Activated naive CD4-positive, alpha-beta T cell treated with anti-CD3 and anti-CD28 coated beads, Interleukin-2, amount 50 U/mL, for 24 hours (primary cell): ENCODE measurements at regions not wholly inside any gene's neighbourhood (a gene's known extent, or its start where the extent isn't known, plus 50 kb on each side); places are given as distances from the start of the nearest gene placed in this dataset.
"Not testable (repeated sequence)": the region's sequence is repeated elsewhere in the genome, so short reads cannot be mapped to it uniquely, and the experiment has no call there.

Source experiments
- H3K27ac Mint-ChIP-seq: one replicate; pipeline ENCODE4 v1.8.0; 2021; ENCODE audit warnings: mild to moderate bottlenecking, mixed read lengths
- H3K27me3 Mint-ChIP-seq: one replicate; pipeline ENCODE4 v1.8.0; 2021; ENCODE audit warnings: mixed read lengths
- H3K36me3 Mint-ChIP-seq: one replicate; pipeline ENCODE4 v1.8.0; 2021; ENCODE audit warnings: mixed read lengths
- H3K4me1 Mint-ChIP-seq: one replicate; pipeline ENCODE4 v1.8.0; 2021; ENCODE audit warnings: mixed read lengths
- H3K4me3 Mint-ChIP-seq: one replicate; pipeline ENCODE4 v1.8.0; 2021; ENCODE audit warnings: mild to moderate bottlenecking, mixed read lengths
- H3K9me3 Mint-ChIP-seq: one replicate; pipeline ENCODE4 v1.8.0; 2021; ENCODE audit warnings: mixed read lengths

DNA sequence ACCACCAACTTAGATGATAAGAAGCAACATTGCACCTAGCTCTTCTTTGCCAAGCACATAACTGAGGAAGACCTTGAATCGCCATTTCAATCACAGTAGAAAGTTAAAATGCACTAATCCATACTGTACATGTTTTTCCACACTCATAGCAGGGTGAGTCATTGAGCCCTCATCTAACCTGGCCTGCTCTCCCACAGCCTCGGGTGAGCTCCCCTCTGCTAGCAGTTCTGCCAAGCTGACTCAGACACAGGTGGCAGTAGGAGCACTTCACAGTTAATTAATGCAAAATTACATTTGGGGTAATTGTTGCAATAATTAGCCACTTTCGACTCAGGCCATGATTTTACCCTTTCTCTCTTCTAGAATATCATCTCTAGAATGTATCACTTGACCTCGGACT lies 1632.8 kb upstream of the CELF4 start:
- no peaks in the 10 kb centered on the region for H3K27me3 Mint-ChIP-seq
- H3K27ac Mint-ChIP-seq: no peak overlapping the region
- H3K4me1 Mint-ChIP-seq: no peaks in the 10 kb centered on the region
- H3K9me3 Mint-ChIP-seq: no peaks in the 10 kb centered on the region
- H3K36me3 Mint-ChIP-seq: no peaks in the 10 kb centered on the region
- no peak overlapping the region for H3K4me3 Mint-ChIP-seq

DNA sequence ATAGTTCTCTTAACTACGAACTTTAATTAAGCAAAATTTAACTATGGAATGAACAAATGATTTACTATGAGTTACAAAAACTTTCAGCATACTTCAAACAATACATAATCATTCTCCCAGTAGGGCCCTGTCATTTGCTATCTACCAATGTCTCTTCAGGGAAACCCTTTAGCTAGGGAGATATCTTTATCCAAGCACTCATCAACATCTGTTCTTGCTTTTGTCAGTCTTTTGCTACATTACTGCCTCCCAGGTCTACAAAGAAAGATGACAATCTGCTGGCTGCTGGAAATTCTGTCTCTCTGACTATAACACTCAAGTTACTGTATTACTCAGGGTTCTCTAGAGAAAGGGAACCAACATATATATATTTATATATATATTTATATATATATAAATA lies 1626.3 kb upstream of the CELF4 start:
- Mint-ChIP-seq H3K27me3 (no peaks in the 10 kb centered on the region), H3K27ac (no peak overlapping the region), H3K4me1 (no peaks in the 10 kb centered on the region), H3K4me3 (no peak overlapping the region), H3K9me3 (no peaks in the 10 kb centered on the region), H3K36me3 (no peaks in the 10 kb centered on the region)

DNA sequence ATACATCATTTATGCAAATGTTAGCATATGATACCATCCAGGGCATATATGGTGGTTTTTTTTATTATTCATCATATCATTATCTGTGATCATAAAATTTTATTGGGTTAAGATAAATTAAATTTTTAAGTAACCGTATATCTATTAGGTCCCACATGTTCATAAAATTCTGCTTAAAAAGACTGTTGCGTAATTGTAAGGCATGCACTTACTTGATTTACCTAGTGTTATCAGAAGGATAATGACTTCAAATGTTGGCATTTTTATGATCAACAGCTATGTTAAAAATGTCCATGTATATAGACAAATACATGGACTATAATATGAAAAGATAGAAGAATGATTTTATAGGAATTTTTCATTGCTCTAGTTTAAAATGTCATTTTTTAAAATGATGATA lies 1625.5 kb upstream of the CELF4 start:
- no peaks in the 10 kb centered on the region for H3K27me3 Mint-ChIP-seq
- no peak overlapping the region for H3K27ac Mint-ChIP-seq
- no peaks in the 10 kb centered on the region for H3K4me1 Mint-ChIP-seq
- no peaks in the 10 kb centered on the region for H3K9me3 Mint-ChIP-seq
- H3K36me3 Mint-ChIP-seq: no peaks in the 10 kb centered on the region
- no peak overlapping the region for H3K4me3 Mint-ChIP-seq

DNA sequence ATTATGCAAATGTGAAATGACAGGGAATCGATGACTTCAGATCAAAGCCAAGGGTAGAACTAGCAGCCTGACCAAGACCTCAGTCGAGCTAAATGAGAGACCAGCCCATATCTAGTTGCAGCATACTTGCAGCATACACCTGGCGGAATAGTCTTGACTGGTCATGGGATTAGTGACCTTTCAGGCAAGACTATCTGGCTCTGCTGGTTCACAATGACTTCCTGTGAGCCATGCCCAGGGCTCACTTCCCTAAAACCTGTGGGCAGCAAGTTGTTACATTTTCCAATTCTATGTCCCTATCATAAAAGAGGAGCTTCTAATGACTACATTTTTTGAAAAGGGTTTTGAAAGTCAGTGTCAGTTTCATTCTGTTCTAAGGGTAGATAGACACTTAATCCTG lies 1624.9 kb upstream of the CELF4 start:
- H3K27me3 Mint-ChIP-seq: no peaks in the 10 kb centered on the region
- no peaks in the 10 kb centered on the region for H3K36me3 Mint-ChIP-seq
- H3K4me3 Mint-ChIP-seq: no peak overlapping the region
- H3K4me1 Mint-ChIP-seq: no peaks in the 10 kb centered on the region
- H3K27ac Mint-ChIP-seq: no peak overlapping the region
- no peaks in the 10 kb centered on the region for H3K9me3 Mint-ChIP-seq

DNA sequence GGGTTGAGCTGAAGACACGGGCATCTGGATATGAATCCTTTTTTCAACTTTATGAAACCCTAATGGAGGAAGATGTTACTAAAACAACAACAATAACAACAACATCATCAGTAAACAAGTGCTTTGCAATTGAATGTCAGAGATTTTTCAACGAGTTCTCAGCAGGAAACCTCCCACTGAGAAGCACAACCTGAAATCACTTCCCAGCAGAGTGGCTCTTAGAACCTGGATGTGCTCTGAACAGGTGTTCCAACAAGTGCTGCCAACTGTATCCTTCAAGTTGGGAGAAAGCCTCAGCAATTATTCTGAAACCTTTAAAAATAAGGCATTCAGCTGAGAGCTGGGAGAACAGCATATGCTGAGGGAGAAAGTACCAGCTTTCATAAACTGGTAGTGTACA lies 1622.7 kb upstream of the CELF4 start:
- H3K4me1 Mint-ChIP-seq: no peaks in the 10 kb centered on the region
- H3K4me3 Mint-ChIP-seq: no peak overlapping the region
- no peak overlapping the region for H3K27ac Mint-ChIP-seq
- H3K27me3 Mint-ChIP-seq: no peaks in the 10 kb centered on the region
- H3K9me3 Mint-ChIP-seq: peaks cover 5% of the 10 kb centered on the region
- no peaks in the 10 kb centered on the region for H3K36me3 Mint-ChIP-seq

DNA sequence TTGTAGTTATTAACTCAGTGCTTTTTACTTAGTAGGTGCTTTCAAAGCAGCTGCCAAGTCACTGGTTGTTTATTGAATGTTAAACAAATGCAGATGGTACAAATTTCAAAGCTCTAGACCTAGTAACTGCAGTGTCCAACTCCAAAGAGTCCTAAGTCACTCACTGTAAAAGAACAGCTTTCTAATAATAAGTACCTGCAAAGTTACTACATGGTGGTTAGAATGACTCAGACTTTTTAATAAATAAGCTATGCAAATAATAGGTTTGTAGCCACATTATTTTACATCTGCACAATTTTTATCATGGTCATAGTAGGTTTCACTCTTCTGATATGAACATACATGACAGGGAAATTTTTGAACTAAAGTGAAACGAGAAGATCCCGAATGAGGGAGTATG lies 1620.4 kb upstream of the CELF4 start:
- Mint-ChIP-seq H3K4me3 (no peak overlapping the region), H3K9me3 (peaks cover 6% of the 10 kb centered on the region)

DNA sequence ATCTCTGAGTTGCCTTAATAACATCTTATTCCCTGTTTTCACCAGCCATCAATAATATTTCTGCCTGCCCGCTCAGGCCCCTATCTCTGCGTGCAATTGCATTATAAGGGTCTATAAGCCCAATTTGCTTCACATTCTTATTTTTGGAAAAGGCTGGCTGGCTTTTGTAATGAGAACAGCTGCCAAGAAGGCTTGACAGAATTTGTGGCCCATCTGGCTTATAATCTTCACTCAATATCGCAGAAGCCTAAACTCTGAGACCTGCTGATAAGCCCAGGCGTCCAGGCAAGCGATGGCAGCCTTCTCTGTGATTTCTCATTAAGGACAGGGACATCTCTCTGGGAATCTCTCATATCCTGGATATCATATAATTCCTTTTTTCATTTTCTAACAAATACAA lies 1618.6 kb upstream of the CELF4 start:
- Mint-ChIP-seq H3K27me3 (no peaks in the 10 kb centered on the region), H3K4me1 (no peaks in the 10 kb centered on the region), H3K9me3 (peaks cover 6% of the 10 kb centered on the region), H3K27ac (no peak overlapping the region), H3K36me3 (no peaks in the 10 kb centered on the region), H3K4me3 (no peak overlapping the region)

More for the DNA sequence above, 1620.4 kb upstream of the CELF4 start:
- Mint-ChIP-seq H3K4me1 (no peaks in the 10 kb centered on the region), H3K27ac (no peak overlapping the region), H3K27me3 (no peaks in the 10 kb centered on the region), H3K36me3 (no peaks in the 10 kb centered on the region)

DNA sequence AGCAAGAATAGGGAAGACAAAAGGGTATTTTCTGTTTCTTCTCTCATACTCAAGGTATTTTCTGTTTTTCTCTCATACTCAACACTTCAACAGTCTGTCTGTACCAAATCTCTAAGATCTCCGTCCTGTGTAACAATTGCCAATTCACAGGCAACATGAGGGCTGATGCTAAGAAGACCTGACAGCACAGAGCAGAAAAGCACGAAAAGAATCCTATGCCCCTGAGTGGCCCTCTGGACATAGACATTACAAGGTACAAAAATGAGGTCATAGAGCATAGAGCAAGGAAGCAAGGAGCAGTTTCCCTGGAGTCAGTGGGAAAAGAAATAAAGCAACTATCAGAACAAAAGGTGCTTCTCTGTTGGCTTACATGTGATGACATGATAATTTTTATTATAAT lies 1612.6 kb upstream of the CELF4 start:
- no peaks in the 10 kb centered on the region for H3K27me3 Mint-ChIP-seq
- H3K4me3 Mint-ChIP-seq: no peak overlapping the region
- peaks cover 10% of the 10 kb centered on the region for H3K9me3 Mint-ChIP-seq
- no peak overlapping the region for H3K27ac Mint-ChIP-seq
- no peaks in the 10 kb centered on the region for H3K36me3 Mint-ChIP-seq
- no peaks in the 10 kb centered on the region for H3K4me1 Mint-ChIP-seq

DNA sequence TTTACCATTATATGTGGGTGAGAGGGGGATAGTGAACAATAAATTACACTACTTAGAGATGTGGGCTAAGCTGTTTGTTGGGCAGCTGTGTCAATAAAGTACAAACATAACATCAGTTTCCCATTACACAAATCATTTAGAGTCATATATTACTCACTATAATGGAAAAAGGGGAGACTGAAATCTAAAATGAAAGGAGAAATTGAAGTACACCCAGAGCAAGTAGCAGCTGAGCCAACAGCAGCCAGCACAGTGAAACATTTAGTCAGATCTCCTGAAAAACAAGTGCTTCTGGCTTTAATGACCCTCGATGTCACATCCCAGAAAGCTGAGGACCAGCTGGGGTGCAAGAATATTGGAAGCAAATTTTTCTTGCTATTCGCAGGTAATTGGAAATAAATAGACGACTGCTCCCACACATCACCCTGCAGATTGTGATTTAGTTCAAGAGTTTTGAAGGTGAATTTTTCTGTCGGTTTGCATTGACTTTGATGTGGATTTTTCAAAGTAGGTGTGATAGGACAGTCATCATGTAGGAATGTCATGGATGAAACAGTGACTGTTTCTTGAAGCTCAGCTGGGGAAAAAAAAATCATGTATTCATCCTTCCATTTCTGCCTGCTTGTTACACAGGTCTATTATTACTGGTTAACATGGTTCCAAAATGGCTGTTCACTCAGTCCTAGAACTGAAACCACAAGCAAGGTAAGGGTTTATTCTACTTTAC lies 1607.3 kb upstream of the CELF4 start:
- peaks cover 23% of the 10 kb centered on the region for H3K9me3 Mint-ChIP-seq
- no peak overlapping the region for H3K4me3 Mint-ChIP-seq
- no peaks in the 10 kb centered on the region for H3K36me3 Mint-ChIP-seq
- no peaks in the 10 kb centered on the region for H3K27me3 Mint-ChIP-seq
- no peaks in the 10 kb centered on the region for H3K4me1 Mint-ChIP-seq
- no peak overlapping the region for H3K27ac Mint-ChIP-seq

DNA sequence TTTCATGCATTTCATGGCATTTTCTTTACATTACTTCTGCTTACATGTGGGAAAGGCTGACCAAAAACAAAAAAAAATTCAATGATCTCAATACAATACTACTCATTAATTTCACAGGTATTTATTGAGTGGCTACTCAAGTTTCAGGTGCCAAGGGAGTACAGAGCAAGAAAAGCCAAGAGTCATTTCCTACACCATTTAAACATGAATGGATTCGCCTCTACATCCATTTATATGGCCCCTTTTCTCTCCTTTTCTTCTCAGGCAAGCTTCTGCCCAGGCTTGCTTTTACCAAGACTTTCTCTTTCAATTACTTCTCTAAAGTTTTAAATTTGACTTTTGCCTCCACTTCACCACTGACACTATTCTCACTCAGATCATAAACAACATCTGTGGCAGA lies 1603.1 kb upstream of the CELF4 start:
- Mint-ChIP-seq H3K4me3 (no peak overlapping the region), H3K27ac (no peak overlapping the region), H3K4me1 (no peaks in the 10 kb centered on the region), H3K9me3 (peaks cover 13% of the 10 kb centered on the region), H3K36me3 (no peaks in the 10 kb centered on the region), H3K27me3 (no peaks in the 10 kb centered on the region)

DNA sequence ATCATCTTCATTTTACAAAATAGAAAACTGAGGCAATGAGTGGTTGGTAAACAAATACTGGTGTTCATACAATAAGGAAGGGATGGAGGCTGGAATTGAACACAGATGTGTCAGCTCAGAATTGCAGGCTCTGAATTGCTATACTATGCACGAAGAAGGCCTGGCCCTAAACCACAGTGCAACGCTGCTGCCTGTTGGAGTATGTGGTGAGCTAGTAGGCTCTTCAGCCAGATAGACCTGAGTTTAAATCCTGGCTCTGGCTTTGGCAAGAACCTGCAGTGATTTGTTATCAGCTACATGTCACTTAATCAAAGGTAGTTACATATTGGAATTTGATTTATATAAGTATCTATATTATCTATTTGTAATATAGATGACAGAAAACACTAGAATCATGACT lies 1602.4 kb upstream of the CELF4 start:
- H3K4me1 Mint-ChIP-seq: no peaks in the 10 kb centered on the region
- H3K9me3 Mint-ChIP-seq: peaks cover 13% of the 10 kb centered on the region
- H3K4me3 Mint-ChIP-seq: no peak overlapping the region
- H3K27me3 Mint-ChIP-seq: no peaks in the 10 kb centered on the region
- H3K27ac Mint-ChIP-seq: no peak overlapping the region
- H3K36me3 Mint-ChIP-seq: no peaks in the 10 kb centered on the region

DNA sequence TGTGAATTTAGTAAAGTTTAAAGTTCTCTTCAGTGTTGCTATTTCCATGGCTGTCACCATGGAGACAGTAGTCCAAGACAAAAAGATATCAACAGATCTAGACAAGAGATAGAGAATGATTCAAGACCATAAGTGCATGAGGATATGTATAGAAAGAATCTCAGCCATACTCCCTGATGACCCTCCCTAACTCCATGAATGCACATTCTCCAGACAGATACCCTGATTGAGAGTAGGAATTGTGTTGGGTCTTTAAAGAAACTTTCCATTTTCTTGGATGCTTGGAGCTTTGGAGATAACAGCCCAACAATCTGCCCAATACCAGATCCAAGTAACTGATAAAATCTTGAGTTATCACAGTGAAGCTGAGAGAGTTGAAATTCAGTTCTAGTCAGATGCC lies 1601.2 kb upstream of the CELF4 start:
- peaks cover 13% of the 10 kb centered on the region for H3K9me3 Mint-ChIP-seq
- no peak overlapping the region for H3K4me3 Mint-ChIP-seq
- no peaks in the 10 kb centered on the region for H3K4me1 Mint-ChIP-seq
- H3K27me3 Mint-ChIP-seq: no peaks in the 10 kb centered on the region
- H3K36me3 Mint-ChIP-seq: no peaks in the 10 kb centered on the region
- no peak overlapping the region for H3K27ac Mint-ChIP-seq

DNA sequence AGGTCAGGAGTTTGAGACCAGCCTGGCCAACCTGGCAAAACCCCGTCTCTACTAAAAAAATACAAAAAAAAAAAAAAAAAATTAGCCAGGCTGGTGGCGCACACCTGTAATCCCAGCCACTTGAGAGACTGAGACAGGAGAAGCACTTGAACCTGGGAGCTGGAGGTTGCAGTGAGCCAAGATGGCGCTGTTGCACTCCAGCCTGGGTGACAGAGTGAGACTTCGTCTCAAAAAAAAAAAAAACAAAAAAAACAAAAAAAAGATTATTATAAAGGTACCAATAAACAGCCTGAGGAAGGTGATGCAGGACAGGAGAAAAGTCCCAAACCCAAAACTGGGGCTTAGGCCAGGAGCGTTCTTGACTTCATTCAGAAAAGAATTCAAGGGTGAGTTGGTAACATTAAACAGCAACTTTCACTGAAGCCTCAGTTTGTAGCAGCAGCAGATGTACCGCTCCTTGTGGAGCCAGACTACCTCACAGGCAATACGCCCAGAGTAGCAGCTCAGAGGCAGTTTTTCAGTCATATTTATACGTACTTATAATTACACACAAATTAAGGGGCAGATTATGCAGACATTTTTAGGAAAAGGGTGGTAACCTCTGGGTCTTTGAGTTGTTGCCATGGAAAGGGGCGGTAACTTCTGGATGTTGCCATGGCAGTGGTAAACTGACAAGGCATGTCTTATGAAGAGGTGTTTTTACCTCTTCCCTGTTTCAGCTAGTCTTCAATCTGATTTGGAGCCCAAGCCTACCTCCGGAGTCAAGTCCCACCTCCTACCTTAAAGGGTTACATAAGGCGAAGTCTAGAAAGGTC lies 1596.6 kb upstream of the CELF4 start:
- H3K4me3 Mint-ChIP-seq: no peak overlapping the region
- H3K9me3 Mint-ChIP-seq: peaks cover 5% of the 10 kb centered on the region
- H3K27me3 Mint-ChIP-seq: no peaks in the 10 kb centered on the region
- no peaks in the 10 kb centered on the region for H3K36me3 Mint-ChIP-seq
- no peaks in the 10 kb centered on the region for H3K4me1 Mint-ChIP-seq
- H3K27ac Mint-ChIP-seq: no peak overlapping the region

DNA sequence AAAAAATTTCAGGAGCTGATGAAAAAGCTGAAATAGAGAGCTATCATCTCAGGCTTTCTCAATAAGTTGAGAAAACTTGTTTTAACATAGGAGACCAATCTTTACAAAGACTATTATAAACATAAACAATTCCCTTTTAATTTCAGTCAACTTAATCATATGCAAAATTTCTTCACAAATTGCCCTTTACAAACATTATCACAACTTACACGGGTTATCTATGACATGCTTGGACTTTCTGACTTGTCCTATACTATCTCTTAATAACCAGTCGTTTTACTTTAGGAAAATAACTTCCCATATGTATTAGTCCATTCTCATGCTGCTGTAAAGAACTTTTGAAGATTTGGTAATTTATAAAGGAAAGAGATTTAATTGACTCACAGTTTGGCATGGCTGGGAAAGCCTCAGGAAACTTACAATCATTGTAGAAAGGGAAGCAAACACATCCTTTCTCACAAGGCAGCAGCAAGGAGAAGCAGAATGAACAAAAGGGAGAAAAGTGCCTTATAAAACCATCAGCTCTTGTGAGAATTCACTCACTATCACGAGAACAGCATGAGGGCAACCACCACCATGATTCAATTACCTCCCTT lies 1583.7 kb upstream of the CELF4 start:
- Mint-ChIP-seq H3K27ac (no peak overlapping the region), H3K27me3 (no peaks in the 10 kb centered on the region), H3K36me3 (no peaks in the 10 kb centered on the region), H3K9me3 (no peaks in the 10 kb centered on the region), H3K4me3 (no peak overlapping the region), H3K4me1 (no peaks in the 10 kb centered on the region)

DNA sequence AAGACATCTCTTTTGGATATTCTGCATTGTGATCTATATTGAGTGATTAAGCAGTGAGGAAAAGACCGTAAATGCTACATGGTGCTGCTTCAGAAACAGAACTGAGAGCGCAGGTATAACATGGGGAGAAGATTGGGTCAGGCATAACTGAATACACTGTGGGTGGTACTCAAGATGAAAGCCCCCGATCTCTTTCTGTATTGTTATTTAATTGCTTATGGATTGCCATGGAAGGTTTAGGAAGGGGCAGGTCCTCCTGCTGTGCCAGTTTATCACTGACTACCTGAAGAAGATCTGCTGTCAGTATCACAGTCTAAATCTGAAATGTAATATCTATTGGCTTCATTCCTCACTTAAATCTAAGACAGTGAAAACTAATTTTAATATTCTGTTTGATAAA lies 1568.7 kb upstream of the CELF4 start:
- Mint-ChIP-seq H3K27me3 (no peaks in the 10 kb centered on the region), H3K36me3 (no peaks in the 10 kb centered on the region), H3K9me3 (peaks cover 6% of the 10 kb centered on the region), H3K4me3 (no peak overlapping the region), H3K4me1 (no peaks in the 10 kb centered on the region), H3K27ac (no peak overlapping the region)

DNA sequence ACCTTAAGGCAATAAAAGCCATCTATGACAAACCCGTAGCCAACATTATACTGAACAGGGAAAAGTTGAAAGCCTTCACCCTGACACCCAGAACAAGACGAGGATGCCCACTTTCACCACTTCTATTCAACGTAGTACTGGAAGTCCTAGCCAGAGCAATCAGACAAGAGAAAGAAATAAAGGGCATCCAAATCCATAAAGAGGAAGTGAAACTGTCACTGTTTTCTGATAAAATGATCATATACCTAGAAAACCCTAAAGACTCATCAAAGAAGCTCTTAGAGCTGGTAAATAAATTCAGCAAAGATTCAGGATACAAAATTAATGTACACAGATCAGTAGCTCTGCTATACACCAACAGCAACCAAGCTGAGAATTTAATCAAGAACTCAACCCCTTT lies 1561.9 kb upstream of the CELF4 start:
- H3K4me1 Mint-ChIP-seq, H3K27me3 Mint-ChIP-seq, H3K36me3 Mint-ChIP-seq, H3K27ac Mint-ChIP-seq, H3K4me3 Mint-ChIP-seq: not testable (repeated sequence)
- peaks cover 11% of the 10 kb centered on the region for H3K9me3 Mint-ChIP-seq
